Tibial nerve (tissue), 4 donors: ENCODE measurements at regions not wholly inside any gene's neighbourhood (a gene's known extent, or its start where the extent isn't known, plus 50 kb on each side); places are given as distances from the start of the nearest gene placed in this dataset.

ENCODE experiments used
- DNase-seq, 2 donors: peaks; one replicate each; pipeline ENCODE4 v3.0.0-alpha.2; 2019; ENCODE audit warnings: low spot score in 2 of 2
- H3K27ac ChIP-seq, 4 donors: fragments of 200-600 bp; sonication (generic) in 3 of 4; one replicate each; pipeline ENCODE4 v1.5.1; 2017 to 2019; ENCODE audit warnings: mild to moderate bottlenecking in 1 of 4
- H3K27me3 ChIP-seq, 2 donors: fragments of 200-600 bp; sonication (generic) in 1 of 2; one replicate each; pipeline versions ENCODE4 v1.5.1 to v1.6.0; 2017 to 2019
- H3K36me3 ChIP-seq, 3 donors: fragments of 200-600 bp; sonication (generic); one replicate each; pipeline ENCODE4 v1.5.1; 2018 to 2019
- H3K4me1 ChIP-seq, 4 donors: fragments of 200-600 bp; sonication (generic) in 3 of 4; one replicate each; pipeline ENCODE4 v1.5.1; 2017 to 2019
- H3K4me3 ChIP-seq, 4 donors: fragments of 200-600 bp; sonication (generic) in 3 of 4; one replicate each; pipeline ENCODE4 v1.5.1; 2017 to 2019; ENCODE audit warnings: mild to moderate bottlenecking in 1 of 4, moderate library complexity in 1 of 4
- H3K9me3 ChIP-seq, 4 donors: fragments of 200-600 bp; sonication (generic) in 3 of 4; one replicate each; pipeline ENCODE4 v1.5.1; 2017 to 2019
- CTCF ChIP-seq, 5 experiments: fragments of 200-600 bp in 3 of 5; fragments of 450-650 bp in 2 of 5; sonication (generic) in 3 of 5; IDR thresholded peaks; one replicate each; pipeline ENCODE4 v1.5.1; 2016 to 2019; ENCODE audit warnings: antibody characterized with exemption in 5 of 5, mild to moderate bottlenecking in 3 of 5, moderate library complexity in 2 of 5
- EP300 ChIP-seq, 2 donors: sonication (generic); formaldehyde crosslinking; IDR thresholded peaks; one replicate each; pipeline ENCODE4 v1.6.1; 2017; ENCODE audit warnings: antibody characterized with exemption in 2 of 2, mild to moderate bottlenecking in 1 of 2
- POLR2A ChIP-seq, 2 donors: fragments of 450-650 bp; IDR thresholded peaks; one replicate each; pipeline ENCODE4 v1.6.1; 2017; ENCODE audit warnings: antibody characterized with exemption in 2 of 2, mild to moderate bottlenecking in 2 of 2, moderate library complexity in 2 of 2
- WGBS, 2 donors: methylation state at CpG; one replicate each; pipeline ENCODE4 v1.1.5; 2018; 5-methylcytosine and 5-hydroxymethylcytosine counted together

DNA sequence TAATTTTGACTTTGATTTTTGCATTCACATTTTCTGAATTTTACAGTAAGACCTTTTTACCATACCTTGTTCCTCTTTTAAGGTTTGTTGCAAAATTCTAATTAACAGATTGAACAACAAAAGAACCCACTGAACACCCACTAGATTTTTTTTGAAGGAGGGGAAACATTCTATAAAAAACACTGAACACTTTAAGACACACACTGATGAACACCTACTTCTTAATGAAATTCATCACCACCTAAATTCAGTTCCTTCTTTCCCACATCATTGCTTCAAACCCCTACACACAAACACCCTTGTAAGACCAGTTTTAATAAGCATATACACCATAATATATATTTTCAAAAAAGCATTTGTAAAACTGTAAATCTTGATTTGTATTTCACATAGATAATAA lies 559.0 kb upstream of the MEF2C start:
- Histone ChIP-seq H3K9me3 (no peaks in the 10 kb centered on the region), H3K4me3 (no peak overlapping the region), H3K27me3 (no peaks in the 10 kb centered on the region), H3K4me1 (no peaks in the 10 kb centered on the region), H3K27ac (no peak overlapping the region), H3K36me3 (no peaks in the 10 kb centered on the region)
- TF ChIP-seq EP300 (IDR thresholded peaks at IDR 0.05): no peak
- no peak for TF ChIP-seq CTCF (IDR thresholded peaks at IDR 0.05)
- no peak for TF ChIP-seq POLR2A (IDR thresholded peaks at IDR 0.05)
- no peak for DNase-seq

DNA sequence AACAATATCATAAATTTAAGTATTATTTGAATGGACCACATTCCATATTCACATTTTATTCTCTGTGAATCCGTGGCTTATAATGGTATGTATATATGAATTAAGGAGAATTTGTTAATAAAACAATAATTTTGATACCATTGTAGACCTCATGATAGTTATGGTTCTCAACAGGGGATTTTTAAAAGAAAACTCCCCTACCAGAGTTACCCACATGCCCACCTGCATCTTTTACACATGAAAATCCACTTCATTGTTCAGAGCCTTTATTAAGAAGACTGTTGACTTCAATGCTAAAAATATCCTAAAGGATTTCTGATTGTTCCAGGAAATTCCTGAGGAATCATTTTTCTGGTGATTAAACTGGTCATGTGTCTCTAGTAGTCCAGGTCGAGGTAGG lies 557.7 kb upstream of the MEF2C start:
- H3K36me3 ChIP-seq: no peaks in the 10 kb centered on the region
- no peak for TF ChIP-seq POLR2A (IDR thresholded peaks at IDR 0.05)
- TF ChIP-seq CTCF (IDR thresholded peaks at IDR 0.05): no peak
- TF ChIP-seq EP300 (IDR thresholded peaks at IDR 0.05): no peak
- WGBS, 2 donors: 88 to 96% methylated on average over 2 of the region's 2 CpGs
- H3K4me3 ChIP-seq: no peak overlapping the region
- no peak overlapping the region for H3K27ac ChIP-seq
- no peaks in the 10 kb centered on the region for H3K27me3 ChIP-seq
- DNase-seq: no peak
- no peaks in the 10 kb centered on the region for H3K9me3 ChIP-seq
- H3K4me1 ChIP-seq: no peaks in the 10 kb centered on the region

- Histone ChIP-seq H3K36me3 (no peaks in the 10 kb centered on the region), H3K4me1 (no peaks in the 10 kb centered on the region), H3K4me3 (no peak overlapping the region), H3K9me3 (no peaks in the 10 kb centered on the region), H3K27me3 (no peaks in the 10 kb centered on the region), H3K27ac (no peak overlapping the region)
- DNase-seq: no peak
- WGBS, 2 donors: 52 to 55% methylated on average over 4 of the region's 4 CpGs
- TF ChIP-seq EP300 (IDR thresholded peaks at IDR 0.05): no peak
- no peak for TF ChIP-seq CTCF (IDR thresholded peaks at IDR 0.05)
- TF ChIP-seq POLR2A (IDR thresholded peaks at IDR 0.05): no peak
Observed at GRCh38 chr5:89437450-89438435, 554.8 kb upstream of the MEF2C start.

DNA sequence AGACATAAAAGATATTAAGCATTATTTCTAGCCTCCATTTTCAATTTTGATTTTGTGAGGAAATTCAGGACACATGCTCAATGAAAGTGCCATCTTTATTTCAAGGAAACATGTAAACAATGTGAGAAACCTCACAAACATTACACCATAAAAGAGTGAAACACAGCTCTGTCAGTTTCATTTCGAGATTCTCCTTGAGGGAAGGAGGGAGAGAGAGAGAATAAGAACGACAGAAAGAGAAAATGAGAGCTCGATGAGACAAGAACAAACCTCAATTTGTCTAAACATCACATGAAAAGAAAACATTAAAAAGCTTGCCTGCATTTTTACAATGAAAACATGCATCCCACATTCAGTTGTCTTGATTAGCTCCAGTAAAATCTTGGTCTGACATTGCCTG lies 553.5 kb upstream of the MEF2C start:
- TF ChIP-seq EP300 (IDR thresholded peaks at IDR 0.05): no peak
- TF ChIP-seq CTCF (IDR thresholded peaks at IDR 0.05): no peak
- TF ChIP-seq POLR2A (IDR thresholded peaks at IDR 0.05): no peak
- WGBS, 2 donors: 41 to 47% methylated on average over 3 of the region's 3 CpGs
- Histone ChIP-seq H3K27ac (no peak overlapping the region), H3K9me3 (no peaks in the 10 kb centered on the region), H3K4me1 (no peaks in the 10 kb centered on the region), H3K4me3 (no peak overlapping the region), H3K27me3 (no peaks in the 10 kb centered on the region), H3K36me3 (no peaks in the 10 kb centered on the region)
- DNase-seq: no peak

- no peak for DNase-seq
Observed at GRCh38 chr5:89435347-89435746, 552.4 kb upstream of the MEF2C start.

More at GRCh38 chr5:89435347-89435746, 552.4 kb upstream of the MEF2C start:
- Histone ChIP-seq H3K27me3 (no peaks in the 10 kb centered on the region), H3K4me3 (no peak overlapping the region), H3K27ac (no peak overlapping the region), H3K9me3 (no peaks in the 10 kb centered on the region), H3K4me1 (no peaks in the 10 kb centered on the region), H3K36me3 (no peaks in the 10 kb centered on the region)
- WGBS, 2 donors: 88 to 89% methylated on average over 4 of the region's 4 CpGs
- no peak for TF ChIP-seq POLR2A (IDR thresholded peaks at IDR 0.05)
- no peak for TF ChIP-seq CTCF (IDR thresholded peaks at IDR 0.05)
- TF ChIP-seq EP300 (IDR thresholded peaks at IDR 0.05): no peak
